Neural cell (in vitro differentiated cells): ENCODE measurements at regions not wholly inside any gene's neighbourhood (a gene's known extent, or its start where the extent isn't known, plus 50 kb on each side); places are given as distances from the start of the nearest gene placed in this dataset.

ENCODE experiments used
- EP300 ChIP-seq: fragments of 450-650 bp; conservative IDR thresholded peaks from 2 replicates; pipeline ENCODE4 v1.6.1; 2014; ENCODE audit warnings: antibody characterized with exemption, mild to moderate bottlenecking, moderate library complexity; ENCODE audit not compliant: poor library complexity, severe bottlenecking
- EZH2 ChIP-seq: fragments of 200-600, 300-800 bp; shearing (Covaris generic), sonication (generic); IDR thresholded peaks from 2 replicates; pipeline ENCODE4 v1.6.1; 2014; ENCODE audit warnings: antibody characterized with exemption, low read length, borderline replicate concordance, mild to moderate bottlenecking; ENCODE audit not compliant: insufficient read depth, poor library complexity, severe bottlenecking
- POLR2AphosphoS5 ChIP-seq: IDR thresholded peaks from 2 replicates; pipeline ENCODE4 v1.6.1; 2012
- SMC3 ChIP-seq: fragments of 450-650 bp; conservative IDR thresholded peaks from 2 replicates; pipeline ENCODE4 v1.6.1; 2014; ENCODE audit warnings: antibody characterized with exemption, mild to moderate bottlenecking, moderate library complexity; ENCODE audit not compliant: poor library complexity
- TAF1 ChIP-seq: IDR thresholded peaks from 2 replicates; pipeline ENCODE4 v1.6.1; 2012; ENCODE audit warnings: low read depth
- TF ChIP-seq, protein P1 (sequence below): fragments of 450-650 bp; IDR thresholded peaks from 2 replicates; pipeline ENCODE4 v1.5.1; 2014; ENCODE audit warnings: antibody characterized with exemption, mild to moderate bottlenecking, moderate library complexity; ENCODE audit not compliant: poor library complexity, severe bottlenecking
- TF ChIP-seq, protein P2 (sequence below): IDR thresholded peaks from 2 replicates; pipeline ENCODE4 v1.6.1; 2012; ENCODE audit warnings: borderline replicate concordance

DNA sequence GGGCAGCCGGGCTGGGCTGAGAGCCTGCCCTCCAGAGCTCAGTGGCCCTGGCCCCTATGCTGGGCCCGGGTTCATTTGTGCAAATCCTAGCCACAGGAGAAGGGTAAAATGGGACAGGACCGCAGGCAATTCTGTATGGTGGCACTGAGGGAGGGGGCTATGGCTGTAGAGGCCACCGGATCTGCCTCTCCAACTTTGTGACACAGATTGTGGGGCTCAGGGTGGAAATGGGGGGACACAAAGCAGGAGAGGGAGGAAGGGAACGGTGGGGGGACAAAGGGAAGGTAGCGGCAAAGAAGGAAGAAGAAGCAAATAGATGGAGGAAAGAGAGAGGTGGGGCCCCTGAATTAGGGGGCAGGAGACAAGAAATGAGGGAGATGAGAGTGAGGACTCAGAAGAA is 201.1 kb downstream of the SMAD2 start:
- no peak for TF ChIP-seq EP300
- TF ChIP-seq, protein P1, sequence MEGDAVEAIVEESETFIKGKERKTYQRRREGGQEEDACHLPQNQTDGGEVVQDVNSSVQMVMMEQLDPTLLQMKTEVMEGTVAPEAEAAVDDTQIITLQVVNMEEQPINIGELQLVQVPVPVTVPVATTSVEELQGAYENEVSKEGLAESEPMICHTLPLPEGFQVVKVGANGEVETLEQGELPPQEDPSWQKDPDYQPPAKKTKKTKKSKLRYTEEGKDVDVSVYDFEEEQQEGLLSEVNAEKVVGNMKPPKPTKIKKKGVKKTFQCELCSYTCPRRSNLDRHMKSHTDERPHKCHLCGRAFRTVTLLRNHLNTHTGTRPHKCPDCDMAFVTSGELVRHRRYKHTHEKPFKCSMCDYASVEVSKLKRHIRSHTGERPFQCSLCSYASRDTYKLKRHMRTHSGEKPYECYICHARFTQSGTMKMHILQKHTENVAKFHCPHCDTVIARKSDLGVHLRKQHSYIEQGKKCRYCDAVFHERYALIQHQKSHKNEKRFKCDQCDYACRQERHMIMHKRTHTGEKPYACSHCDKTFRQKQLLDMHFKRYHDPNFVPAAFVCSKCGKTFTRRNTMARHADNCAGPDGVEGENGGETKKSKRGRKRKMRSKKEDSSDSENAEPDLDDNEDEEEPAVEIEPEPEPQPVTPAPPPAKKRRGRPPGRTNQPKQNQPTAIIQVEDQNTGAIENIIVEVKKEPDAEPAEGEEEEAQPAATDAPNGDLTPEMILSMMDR: no peak
- TF ChIP-seq SMC3: no peak
- TF ChIP-seq EZH2: no peak
- no peak for TF ChIP-seq POLR2AphosphoS5
- no peak for TF ChIP-seq TAF1
- TF ChIP-seq, protein P2, sequence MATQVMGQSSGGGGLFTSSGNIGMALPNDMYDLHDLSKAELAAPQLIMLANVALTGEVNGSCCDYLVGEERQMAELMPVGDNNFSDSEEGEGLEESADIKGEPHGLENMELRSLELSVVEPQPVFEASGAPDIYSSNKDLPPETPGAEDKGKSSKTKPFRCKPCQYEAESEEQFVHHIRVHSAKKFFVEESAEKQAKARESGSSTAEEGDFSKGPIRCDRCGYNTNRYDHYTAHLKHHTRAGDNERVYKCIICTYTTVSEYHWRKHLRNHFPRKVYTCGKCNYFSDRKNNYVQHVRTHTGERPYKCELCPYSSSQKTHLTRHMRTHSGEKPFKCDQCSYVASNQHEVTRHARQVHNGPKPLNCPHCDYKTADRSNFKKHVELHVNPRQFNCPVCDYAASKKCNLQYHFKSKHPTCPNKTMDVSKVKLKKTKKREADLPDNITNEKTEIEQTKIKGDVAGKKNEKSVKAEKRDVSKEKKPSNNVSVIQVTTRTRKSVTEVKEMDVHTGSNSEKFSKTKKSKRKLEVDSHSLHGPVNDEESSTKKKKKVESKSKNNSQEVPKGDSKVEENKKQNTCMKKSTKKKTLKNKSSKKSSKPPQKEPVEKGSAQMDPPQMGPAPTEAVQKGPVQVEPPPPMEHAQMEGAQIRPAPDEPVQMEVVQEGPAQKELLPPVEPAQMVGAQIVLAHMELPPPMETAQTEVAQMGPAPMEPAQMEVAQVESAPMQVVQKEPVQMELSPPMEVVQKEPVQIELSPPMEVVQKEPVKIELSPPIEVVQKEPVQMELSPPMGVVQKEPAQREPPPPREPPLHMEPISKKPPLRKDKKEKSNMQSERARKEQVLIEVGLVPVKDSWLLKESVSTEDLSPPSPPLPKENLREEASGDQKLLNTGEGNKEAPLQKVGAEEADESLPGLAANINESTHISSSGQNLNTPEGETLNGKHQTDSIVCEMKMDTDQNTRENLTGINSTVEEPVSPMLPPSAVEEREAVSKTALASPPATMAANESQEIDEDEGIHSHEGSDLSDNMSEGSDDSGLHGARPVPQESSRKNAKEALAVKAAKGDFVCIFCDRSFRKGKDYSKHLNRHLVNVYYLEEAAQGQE: no peak
